WTC11 (cell line): ENCODE measurements at regions not wholly inside any gene's neighbourhood (a gene's known extent, or its start where the extent isn't known, plus 50 kb on each side); places are given as distances from the start of the nearest gene placed in this dataset.

Source experiments
- CTCF ChIP-seq: fragments of 200-600 bp; IDR thresholded peaks from 2 replicates; pipeline ENCODE4 v1.8.0; 2022; ENCODE audit warnings: antibody characterized with exemption
- KAT7 ChIP-seq: sonication (generic); formaldehyde crosslinking; IDR thresholded peaks from 2 replicates; pipeline ENCODE4 v1.8.1; 2023; ENCODE audit warnings: missing genetic modification reagents, mild to moderate bottlenecking, borderline replicate concordance
- SOX15 ChIP-seq: fragments of 250-450 bp; sonication (Bioruptor Pico); IDR thresholded peaks from 2 replicates; pipeline ENCODE4 v1.9.0; 2021; ENCODE audit warnings: mild to moderate bottlenecking
- STAT6 ChIP-seq: sonication (generic); formaldehyde crosslinking; conservative IDR thresholded peaks from 2 replicates; pipeline ENCODE4 v1.8.1; 2023; ENCODE audit warnings: mild to moderate bottlenecking, low read depth, missing genetic modification reagents, moderate library complexity

GRCh38 chr11:15539645-15540044, 424.9 kb downstream of the INSC start:
- no peak for TF ChIP-seq SOX15
- no peak for TF ChIP-seq CTCF
- TF ChIP-seq KAT7 (CRISPR knock-in tag): no peak
- no peak for TF ChIP-seq STAT6
